ENCODE measurements at regions not wholly inside any gene's neighbourhood (a gene's known extent, or its start where the extent isn't known, plus 50 kb on each side); places are given as distances from the start of the nearest gene placed in this dataset.

- TF ChIP-seq POLR2A (IDR thresholded peaks at IDR 0.05; ENCODE audit: low read depth, low read length) (no peak), POLR2AphosphoS5 (IDR thresholded peaks at IDR 0.05; ENCODE audit: low read depth, low read length) (no peak), TAF1 (IDR thresholded peaks at IDR 0.05; ENCODE audit: low read depth, low read length) (no peak), SPI1 (IDR thresholded peaks at IDR 0.05; ENCODE audit: low read depth, low read length) (no peak), PAX5 (IDR thresholded peaks at IDR 0.05; ENCODE audit: insufficient read depth, low read length, severe bottlenecking) (no peak)
Observed at GRCh38 chr6:132045877-132046276, 94.7 kb upstream of the CCN2 start.
